ENCODE measurements at regions not wholly inside any gene's neighbourhood (a gene's known extent, or its start where the extent isn't known, plus 50 kb on each side); places are given as distances from the start of the nearest gene placed in this dataset.

GRCh38 chr12:97211416-97211930, 251.1 kb upstream of the RMST start:
- 0 out of 2 replicates have a peak, but pooled peaks cover 3% of the 10 kb centered on the region for H3K36me3 Mint-ChIP-seq
- H3K4me3 Mint-ChIP-seq = no peak overlapping the region
- no peaks in the 10 kb centered on the region for H3K27me3 Mint-ChIP-seq (ENCODE audit: low read depth)
- ATAC-seq (no peak), DNase-seq (ENCODE audit: low spot score) (no peak)
- H3K4me1 Mint-ChIP-seq = peaks cover 6% of the 10 kb centered on the region; the same call in 1 of the 2 replicates
- no peak for TF ChIP-seq GTF2I (CRISPR knock-in tag; conservative IDR thresholded peaks at IDR 0.05)
- no peak for TF ChIP-seq NR2C2 (CRISPR knock-in tag; IDR thresholded peaks at IDR 0.05)
- TF ChIP-seq ATF2 (CRISPR knock-in tag; IDR thresholded peaks at IDR 0.05; ENCODE audit: borderline replicate concordance, low read depth) = no peak
- no peak for TF ChIP-seq IRF2 (CRISPR knock-in tag; IDR thresholded peaks at IDR 0.05; ENCODE audit: borderline replicate concordance, low read depth)
- no peak for TF ChIP-seq ZNF281 (CRISPR knock-in tag; IDR thresholded peaks at IDR 0.05)
- no peak for TF ChIP-seq HMGXB4 (CRISPR knock-in tag; IDR thresholded peaks at IDR 0.05)
- TF ChIP-seq NR3C1 (CRISPR knock-in tag; conservative IDR thresholded peaks at IDR 0.05; ENCODE audit: low read depth) = no peak
- no peak for TF ChIP-seq ETV6 (CRISPR knock-in tag; IDR thresholded peaks at IDR 0.05)
- no peak for TF ChIP-seq ZMAT4 (CRISPR knock-in tag; IDR thresholded peaks at IDR 0.05)
- no peak for TF ChIP-seq ATF3 (CRISPR knock-in tag; conservative IDR thresholded peaks at IDR 0.05)
- no peak for TF ChIP-seq KAT7 (CRISPR knock-in tag; IDR thresholded peaks at IDR 0.05; ENCODE audit: borderline replicate concordance)
- no peak for TF ChIP-seq ZNF512 (CRISPR knock-in tag; IDR thresholded peaks at IDR 0.05; ENCODE audit: borderline replicate concordance)
- POLR2A ChIA-PET = no interaction called here
- H3K27ac Mint-ChIP-seq = no peak overlapping the region
- peaks cover 30% of the 10 kb centered on the region for H3K9me3 Mint-ChIP-seq
- CTCF ChIA-PET = interaction anchor here (0.5 kb wide), 1 partner anchor 224 kb away, joined by 3 read pairs; no protein-coding TSS in a partner anchor

GRCh38 chr12:97216848-97217247, 245.8 kb upstream of the RMST start:
- H3K4me1 Mint-ChIP-seq = peaks cover 20% of the 10 kb centered on the region
- no peaks in the 10 kb centered on the region for H3K36me3 Mint-ChIP-seq
- ChIA-PET POLR2A (no interaction called here), CTCF (no interaction called here)
- no peak overlapping the region for H3K27ac Mint-ChIP-seq
- no peak overlapping the region for H3K4me3 Mint-ChIP-seq
- ATAC-seq = no peak
- no peak for TF ChIP-seq HMGA2 (CRISPR knock-in tag; IDR thresholded peaks at IDR 0.05)
- TF ChIP-seq CBFB (CRISPR knock-in tag; IDR thresholded peaks at IDR 0.05; ENCODE audit: low read depth) = no peak
- TF ChIP-seq ZNF138 (CRISPR knock-in tag; conservative IDR thresholded peaks at IDR 0.05) = no peak
- no peak for TF ChIP-seq NR3C1 (CRISPR knock-in tag; conservative IDR thresholded peaks at IDR 0.05; ENCODE audit: low read depth)
- no peak for TF ChIP-seq ATF2 (CRISPR knock-in tag; IDR thresholded peaks at IDR 0.05; ENCODE audit: borderline replicate concordance, low read depth)
- no peak for TF ChIP-seq ELF4 (CRISPR knock-in tag; IDR thresholded peaks at IDR 0.05; ENCODE audit: low read depth)
- TF ChIP-seq E2F5 (CRISPR knock-in tag; IDR thresholded peaks at IDR 0.05) = no peak
- no peak for TF ChIP-seq JUN (CRISPR knock-in tag; IDR thresholded peaks at IDR 0.05)
- TF ChIP-seq MXD4 (CRISPR knock-in tag; IDR thresholded peaks at IDR 0.05; ENCODE audit: borderline replicate concordance) = no peak
- TF ChIP-seq CTCF (IDR thresholded peaks at IDR 0.05) = no peak
- no peak for TF ChIP-seq FOXJ3 (CRISPR knock-in tag; IDR thresholded peaks at IDR 0.05; ENCODE audit: borderline replicate concordance)
- no peak for DNase-seq (ENCODE audit: low spot score)
- H3K9me3 Mint-ChIP-seq = peaks cover 9% of the 10 kb centered on the region; the same call in 1 of the 2 replicates
- H3K27me3 Mint-ChIP-seq (ENCODE audit: low read depth) = no peaks in the 10 kb centered on the region

All from WTC11 (cell line).